NCI-H1048 (cell line): ENCODE measurements at regions not wholly inside any gene's neighbourhood (a gene's known extent, or its start where the extent isn't known, plus 50 kb on each side); places are given as distances from the start of the nearest gene placed in this dataset.
"Not testable (repeated sequence)": the region's sequence is repeated elsewhere in the genome, so short reads cannot be mapped to it uniquely, and the experiment has no call there.

ENCODE experiments used
- DNase-seq: peaks from one replicate; lab custom pipeline; 2025; lab: John Stamatoyannopoulos, UW

DNA sequence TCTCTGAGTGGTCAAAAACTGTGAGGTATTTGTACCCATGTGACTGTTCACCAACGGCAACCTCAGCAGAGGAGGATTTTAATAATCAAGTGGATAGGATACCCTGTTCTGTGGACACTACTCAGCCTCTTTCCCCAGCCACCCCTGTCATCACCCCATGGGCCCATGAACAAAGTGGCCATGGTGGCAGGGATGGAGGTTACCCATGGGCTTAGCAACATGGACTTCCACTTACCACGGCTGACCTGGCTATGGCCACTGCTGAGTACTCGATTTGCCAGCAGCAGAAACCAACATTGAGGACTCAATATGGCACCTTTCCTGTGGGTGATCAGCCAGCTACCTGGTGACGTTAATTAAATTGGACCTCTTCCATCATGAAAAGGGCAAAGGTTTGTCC lies 1782.7 kb downstream of the PLA2G4A start:
- DNase-seq: no peak

DNA sequence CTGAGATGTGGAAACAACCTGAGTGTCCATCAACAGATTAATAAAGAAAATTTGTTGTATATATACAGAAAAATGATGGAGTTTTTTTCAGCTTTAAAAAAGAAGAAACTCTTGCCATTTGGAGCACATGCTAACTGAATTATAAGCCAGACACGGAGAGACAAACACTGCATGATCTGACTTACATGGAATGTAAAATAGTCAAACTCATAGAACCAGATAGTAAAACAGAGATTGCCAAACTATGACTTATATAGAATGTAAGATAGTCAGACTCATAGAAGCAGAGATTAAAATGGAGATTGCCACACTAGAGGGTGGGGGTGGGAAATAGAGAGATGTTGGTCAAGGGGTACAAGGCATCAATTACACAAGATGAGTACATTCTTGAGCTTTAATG lies 1786.6 kb downstream of the PLA2G4A start:
- no peak for DNase-seq

DNA sequence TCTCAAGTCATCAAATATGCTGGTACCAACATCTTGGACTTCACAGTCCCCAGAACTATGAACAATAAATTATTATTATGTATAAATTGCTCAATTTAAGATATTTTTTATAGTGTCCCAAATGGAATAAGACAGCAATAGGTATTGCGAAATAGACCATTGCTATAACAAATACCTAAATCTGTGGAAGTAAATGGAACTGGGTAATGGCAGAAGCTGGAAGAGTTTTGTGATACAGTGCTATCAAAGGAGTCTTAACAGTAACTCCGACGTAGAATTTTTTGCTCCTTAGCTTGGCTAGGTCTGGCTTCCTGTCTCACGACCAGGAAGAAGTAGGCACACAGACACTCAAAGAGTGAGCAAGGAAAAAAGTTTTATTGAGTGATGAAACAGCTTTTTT lies 1791.5 kb downstream of the PLA2G4A start:
- DNase-seq: no peak

DNA sequence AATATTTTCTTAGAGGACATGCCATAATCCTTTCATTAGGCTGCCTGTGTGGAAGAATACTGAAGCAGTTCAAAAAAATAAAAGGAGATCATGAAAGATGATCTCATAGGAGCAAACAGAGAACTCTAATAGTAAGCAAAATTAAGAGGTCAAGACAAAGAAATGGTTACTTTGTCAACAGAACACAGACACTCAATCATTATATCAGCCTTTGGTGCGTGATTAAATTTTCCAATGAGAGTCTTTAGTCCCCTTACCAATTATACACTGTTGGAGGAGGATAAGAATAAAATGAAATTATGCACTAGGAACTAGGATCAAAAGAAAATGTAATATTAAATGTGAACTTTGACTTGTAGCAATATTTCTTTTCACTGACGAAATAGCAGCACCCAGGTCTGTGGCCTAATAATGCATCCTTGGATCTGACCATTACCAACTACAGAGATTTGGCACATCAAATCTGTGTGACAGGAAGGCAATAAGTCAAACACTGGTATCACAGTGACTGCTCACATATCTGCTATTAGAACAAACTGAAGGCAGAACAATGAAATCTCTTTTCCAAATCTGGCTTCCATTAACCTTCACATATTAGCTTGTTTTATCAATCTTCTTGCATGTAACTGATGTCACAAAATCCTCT lies 1812.9 kb downstream of the PLA2G4A start:
- DNase-seq: no peak

DNA sequence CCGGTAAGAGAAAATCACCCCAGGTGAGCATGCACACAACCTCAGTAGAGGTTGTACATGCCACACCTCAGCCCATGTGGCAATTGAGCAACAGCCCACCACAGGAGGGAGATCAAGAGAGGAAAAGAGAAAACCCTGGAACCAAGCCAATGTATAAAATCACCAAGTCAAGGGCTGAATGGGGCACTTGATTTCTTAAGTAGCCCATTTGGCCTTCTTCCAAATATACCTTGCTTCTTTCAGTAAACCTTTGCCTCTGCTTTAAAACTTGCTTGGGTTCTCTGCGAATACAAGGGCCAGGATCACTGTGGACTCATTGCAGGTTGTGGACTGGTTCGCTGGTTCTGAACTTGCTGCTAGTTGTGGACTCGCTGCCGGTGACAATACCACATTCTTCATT lies 1814.0 kb downstream of the PLA2G4A start:
- no peak for DNase-seq

GRCh38 chr1:188652678-188653077 lies 1823.9 kb downstream of the PLA2G4A start:
- DNase-seq: no peak

GRCh38 chr1:188655966-188656365 lies 1821.7 kb downstream of the BRINP3 start:
- not testable (repeated sequence) for DNase-seq

GRCh38 chr1:188660572-188660971 lies 1817.1 kb downstream of the BRINP3 start:
- DNase-seq: no peak

GRCh38 chr1:188665477-188665876 lies 1812.2 kb downstream of the BRINP3 start:
- DNase-seq: no peak

GRCh38 chr1:188668083-188668482 lies 1809.6 kb downstream of the BRINP3 start:
- DNase-seq: no peak

DNA sequence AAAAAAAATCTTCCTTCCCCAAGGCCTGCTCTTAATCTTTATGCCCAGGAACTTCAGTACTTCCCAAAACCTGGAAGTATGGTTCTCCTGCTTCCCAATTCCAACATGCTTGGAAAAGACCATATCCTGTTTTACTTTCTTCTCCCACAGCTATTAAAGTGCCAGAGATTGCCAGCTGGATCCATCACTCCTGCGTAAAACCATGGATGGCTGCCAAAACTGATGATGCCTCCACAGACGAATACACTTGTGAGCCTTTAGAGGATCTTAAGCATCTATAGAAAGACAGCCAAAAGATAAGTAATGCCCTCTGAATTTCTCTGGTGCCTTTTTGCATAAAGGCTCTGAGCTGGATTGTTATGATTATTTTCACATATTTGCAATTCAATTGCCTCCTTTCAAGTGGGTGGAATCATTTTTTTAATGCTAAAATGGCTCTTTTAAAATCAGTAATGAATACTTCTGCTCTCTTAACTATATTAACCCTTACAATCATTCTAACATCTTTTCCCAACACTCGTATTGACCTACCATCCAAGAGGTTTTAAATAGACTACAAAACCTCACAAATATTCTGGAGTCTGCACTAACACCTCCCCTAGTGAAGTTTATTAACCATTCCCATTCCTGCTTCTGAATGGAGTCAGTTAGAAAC lies 1807.8 kb downstream of the BRINP3 start:
- no peak for DNase-seq

- no peak for DNase-seq
Measured at GRCh38 chr1:188670837-188671236, 1806.8 kb downstream of the BRINP3 start.

GRCh38 chr1:188672153-188672552 lies 1805.5 kb downstream of the BRINP3 start:
- no peak for DNase-seq

GRCh38 chr1:188689542-188689941 lies 1788.1 kb downstream of the BRINP3 start:
- DNase-seq: no peak

GRCh38 chr1:188700116-188700515 lies 1777.5 kb downstream of the BRINP3 start:
- no peak for DNase-seq

GRCh38 chr1:188706742-188707141 lies 1770.9 kb downstream of the BRINP3 start:
- DNase-seq: no peak

DNA sequence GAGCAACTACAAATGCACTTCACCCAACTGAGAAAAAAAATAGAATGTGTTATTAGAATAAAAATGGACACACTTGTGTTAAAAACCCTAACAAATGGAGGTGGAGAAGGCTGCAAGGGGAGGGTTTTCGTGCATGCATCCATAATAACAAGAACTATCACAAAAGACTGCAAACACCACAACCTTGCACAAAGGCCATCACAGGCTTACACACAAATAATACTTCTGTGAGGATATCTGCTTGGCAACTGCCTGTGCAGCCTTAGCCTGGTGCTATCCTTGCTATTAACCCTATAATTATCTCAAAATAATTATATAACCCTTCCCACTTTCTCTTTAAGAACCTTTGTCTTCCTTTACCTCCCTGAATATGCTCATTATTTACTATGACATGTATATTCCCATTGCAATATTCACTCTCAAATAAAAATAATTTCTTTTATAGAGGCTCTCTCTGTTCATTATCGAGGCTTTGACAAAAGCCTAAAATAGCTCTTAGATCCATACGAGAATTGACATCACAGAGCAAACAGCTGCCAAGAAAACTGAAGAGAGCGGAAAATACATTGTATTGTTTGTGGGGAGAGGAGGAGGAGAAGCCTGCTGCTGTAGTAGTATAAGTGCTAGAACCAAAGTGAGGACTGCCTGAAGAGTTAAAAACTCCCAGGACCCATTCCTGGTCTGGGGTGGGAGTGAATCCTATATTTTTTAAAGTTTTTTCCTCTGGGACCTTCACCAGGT lies 1768.7 kb downstream of the BRINP3 start:
- DNase-seq: no peak

DNA sequence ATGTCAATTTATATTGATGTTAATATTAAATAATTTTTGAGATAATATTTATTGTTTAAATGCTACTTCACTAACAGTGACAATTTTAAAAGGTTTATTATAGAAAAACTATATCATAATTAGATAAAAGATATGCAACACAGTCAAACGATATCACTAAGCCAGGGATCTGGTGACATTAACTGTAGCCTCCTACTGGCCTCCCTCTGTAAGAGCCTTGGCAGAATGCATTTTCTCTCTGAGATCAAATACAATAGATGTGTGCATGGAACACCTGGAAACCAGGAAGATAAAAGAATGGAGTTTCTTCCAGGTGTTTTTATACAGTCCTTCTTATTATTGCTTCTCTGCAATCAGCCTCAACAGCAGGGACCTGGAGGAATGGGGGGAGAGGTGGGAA lies 1762.1 kb downstream of the BRINP3 start:
- no peak for DNase-seq

- DNase-seq: no peak
Measured at GRCh38 chr1:188719735-188720134, 1757.9 kb downstream of the BRINP3 start.

DNA sequence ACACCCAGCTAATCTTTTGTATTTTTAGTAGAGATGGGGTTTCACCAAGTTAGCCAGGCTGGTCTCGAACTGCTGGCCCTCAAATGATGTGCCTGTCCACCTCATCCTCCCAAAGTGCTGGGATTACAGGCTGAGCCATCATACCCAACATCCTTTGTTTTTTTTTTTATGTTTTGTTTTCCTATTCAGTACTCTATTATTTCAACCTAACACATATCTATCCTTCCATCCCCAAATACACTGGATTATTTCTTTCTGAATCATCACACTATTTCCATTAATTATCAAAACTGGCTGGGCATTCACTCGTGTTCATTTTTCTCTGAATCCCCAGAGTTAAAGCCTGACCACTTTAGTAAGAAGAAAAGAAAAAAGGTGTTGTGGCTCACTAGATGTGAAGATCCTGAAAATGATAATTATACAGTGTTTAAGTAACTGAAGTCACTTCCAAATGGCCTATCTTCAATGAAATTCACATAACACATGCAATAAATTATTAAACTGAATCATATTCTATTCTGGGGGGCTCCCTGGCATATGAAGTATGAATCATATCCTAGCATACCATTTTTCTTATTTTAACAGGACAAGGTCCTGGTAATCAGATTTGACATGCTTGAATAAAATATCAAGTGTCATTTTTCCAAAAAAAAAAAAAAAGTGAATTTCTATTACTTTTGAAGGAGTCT lies 1754.2 kb downstream of the BRINP3 start:
- no peak for DNase-seq

DNA sequence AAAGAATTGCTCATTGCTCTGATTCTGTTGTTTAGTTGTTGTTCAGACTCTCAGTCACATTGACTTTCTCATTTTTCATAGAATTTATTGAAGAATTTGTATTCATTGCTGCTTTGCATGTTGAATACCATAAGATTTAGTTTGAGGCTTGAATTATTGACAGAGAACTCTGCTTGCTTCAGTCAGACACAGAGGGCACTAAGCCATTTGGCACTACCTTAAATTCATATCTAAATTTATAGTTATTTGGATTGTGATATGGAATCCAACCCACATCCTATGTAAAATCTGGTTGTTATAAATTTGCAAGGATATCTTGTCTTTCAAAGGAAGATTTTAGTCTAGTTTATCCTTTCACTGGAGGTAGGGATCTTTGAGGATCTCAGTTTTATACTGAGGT lies 1748.6 kb downstream of the BRINP3 start:
- DNase-seq: no peak

DNA sequence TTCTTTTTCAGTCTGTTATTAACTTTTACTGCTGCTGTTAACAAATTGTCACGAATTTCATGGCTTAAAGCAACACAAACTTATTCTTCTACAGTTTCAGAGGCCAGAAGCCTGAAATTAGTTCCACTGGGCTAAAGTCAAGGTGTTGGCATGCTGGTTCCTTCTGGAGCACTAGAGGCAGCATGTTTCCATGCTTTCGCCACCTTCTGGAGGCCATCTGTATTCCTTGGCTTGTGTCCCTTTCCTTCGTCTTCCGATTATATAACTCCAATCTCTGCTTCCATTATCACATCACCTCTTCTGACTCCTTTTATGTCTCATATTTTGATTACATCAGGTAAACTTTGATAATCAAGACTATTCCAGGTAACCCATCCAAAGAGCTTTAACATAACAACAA lies 1742.1 kb downstream of the BRINP3 start:
- DNase-seq: no peak

DNA sequence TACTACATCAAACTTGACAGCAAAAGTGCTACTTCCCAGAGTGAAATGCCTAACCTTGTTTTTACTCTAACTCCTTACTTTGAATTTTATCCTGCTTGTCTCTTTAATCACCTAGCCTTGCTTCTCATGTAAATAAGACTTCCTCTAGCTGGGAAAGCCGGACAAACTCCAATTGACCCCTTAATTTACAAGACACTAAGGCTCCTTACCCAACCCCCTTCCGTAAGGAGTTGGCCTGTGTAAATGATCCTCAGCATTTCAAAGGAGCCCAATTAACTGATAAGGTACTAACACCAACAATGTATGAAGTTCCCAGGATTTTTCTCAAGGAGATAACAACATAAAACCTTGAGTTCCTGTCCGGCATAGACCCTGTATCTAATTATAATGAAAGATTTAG lies 1728.4 kb downstream of the BRINP3 start:
- DNase-seq: not testable (repeated sequence)
